ENCODE measurements at regions not wholly inside any gene's neighbourhood (a gene's known extent, or its start where the extent isn't known, plus 50 kb on each side); places are given as distances from the start of the nearest gene placed in this dataset.
"Not testable (repeated sequence)": the region's sequence is repeated elsewhere in the genome, so short reads cannot be mapped to it uniquely, and the experiment has no call there.

GRCh38 chr17:74135391-74136167, 67.9 kb upstream of the RPL38 start:
- TF ChIP-seq CTCF (IDR thresholded peaks at IDR 0.05) = no peak
- Histone ChIP-seq H3K4me1 (no peaks in the 10 kb centered on the region), H3K27ac (no peak overlapping the region), H3K27me3 (peaks cover 3 to 56% of the 10 kb centered on the region in 2 donors), H3K4me3 (no peak overlapping the region), H3K36me3 (no peaks in the 10 kb centered on the region), H3K9me3 (peaks cover 0 to 6% of the 10 kb centered on the region in 2 donors)
- DNase-seq = no peak
- intact Hi-C loops (cut with DNase I) = no loop called here
- no peak for ATAC-seq

- ATAC-seq = no peak
- intact Hi-C loops (cut with DNase I) = no loop called here
- H3K9me3 ChIP-seq = peaks cover 0 to 24% of the 10 kb centered on the region in 2 donors
- H3K36me3 ChIP-seq = no peaks in the 10 kb centered on the region
- TF ChIP-seq CTCF (IDR thresholded peaks at IDR 0.05) = no peak
- DNase-seq = no peak
- H3K4me3 ChIP-seq = no peak overlapping the region
- H3K4me1 ChIP-seq = no peaks in the 10 kb centered on the region
- no peak overlapping the region for H3K27ac ChIP-seq
- H3K27me3 ChIP-seq = peaks cover 3 to 37% of the 10 kb centered on the region in 2 donors
Observed at GRCh38 chr17:74137416-74137815, 66.1 kb upstream of the RPL38 start.

GRCh38 chr17:74139120-74139519, 64.4 kb upstream of the RPL38 start:
- H3K4me3 ChIP-seq = no peak overlapping the region
- H3K36me3 ChIP-seq = no peaks in the 10 kb centered on the region
- TF ChIP-seq CTCF (IDR thresholded peaks at IDR 0.05) = no peak
- H3K9me3 ChIP-seq = peaks cover 0 to 40% of the 10 kb centered on the region in 2 donors
- ATAC-seq = no peak
- no peaks in the 10 kb centered on the region for H3K4me1 ChIP-seq
- intact Hi-C loops (cut with DNase I) = no loop called here
- no peak for DNase-seq
- peaks cover 3 to 23% of the 10 kb centered on the region in 2 donors for H3K27me3 ChIP-seq
- H3K27ac ChIP-seq = no peak overlapping the region

- H3K9me3 ChIP-seq = peaks cover 0 to 40% of the 10 kb centered on the region in 2 donors
- no peak overlapping the region for H3K27ac ChIP-seq
- intact Hi-C loops (cut with DNase I) = no loop called here
- H3K4me1 ChIP-seq = no peaks in the 10 kb centered on the region
- H3K4me3 ChIP-seq = no peak overlapping the region
- ATAC-seq (no peak), DNase-seq (no peak)
- TF ChIP-seq CTCF (IDR thresholded peaks at IDR 0.05) = no peak
- no peaks in the 10 kb centered on the region for H3K36me3 ChIP-seq
- peaks cover 3 to 16% of the 10 kb centered on the region in 2 donors for H3K27me3 ChIP-seq
Observed at GRCh38 chr17:74140282-74140681, 63.2 kb upstream of the RPL38 start.

- TF ChIP-seq CTCF (IDR thresholded peaks at IDR 0.05) = no peak
- ATAC-seq (no peak), DNase-seq (no peak)
- Histone ChIP-seq H3K27me3 (peaks cover 3 to 16% of the 10 kb centered on the region in 2 donors), H3K4me3 (no peak overlapping the region), H3K9me3 (peaks cover 0 to 40% of the 10 kb centered on the region in 2 donors), H3K36me3 (no peaks in the 10 kb centered on the region), H3K27ac (no peak overlapping the region), H3K4me1 (no peaks in the 10 kb centered on the region)
- intact Hi-C loops (cut with DNase I) = no loop called here
Observed at GRCh38 chr17:74141612-74142011, 61.9 kb upstream of the RPL38 start.

- peaks cover 0 to 15% of the 10 kb centered on the region in 2 donors for H3K27me3 ChIP-seq
- ATAC-seq; H3K4me3 ChIP-seq; H3K4me1 ChIP-seq; DNase-seq; H3K27ac ChIP-seq; intact Hi-C loops (cut with DNase I); H3K36me3 ChIP-seq: not testable (repeated sequence)
- H3K9me3 ChIP-seq = peaks cover 0 to 40% of the 10 kb centered on the region in 2 donors
Observed at GRCh38 chr17:74143318-74143717, 60.2 kb upstream of the RPL38 start.

Data from left lung (tissue), 4 donors.